ENCODE measurements at regions not wholly inside any gene's neighbourhood (a gene's known extent, or its start where the extent isn't known, plus 50 kb on each side); places are given as distances from the start of the nearest gene placed in this dataset.
"Not testable (repeated sequence)": the region's sequence is repeated elsewhere in the genome, so short reads cannot be mapped to it uniquely, and the experiment has no call there.

DNA sequence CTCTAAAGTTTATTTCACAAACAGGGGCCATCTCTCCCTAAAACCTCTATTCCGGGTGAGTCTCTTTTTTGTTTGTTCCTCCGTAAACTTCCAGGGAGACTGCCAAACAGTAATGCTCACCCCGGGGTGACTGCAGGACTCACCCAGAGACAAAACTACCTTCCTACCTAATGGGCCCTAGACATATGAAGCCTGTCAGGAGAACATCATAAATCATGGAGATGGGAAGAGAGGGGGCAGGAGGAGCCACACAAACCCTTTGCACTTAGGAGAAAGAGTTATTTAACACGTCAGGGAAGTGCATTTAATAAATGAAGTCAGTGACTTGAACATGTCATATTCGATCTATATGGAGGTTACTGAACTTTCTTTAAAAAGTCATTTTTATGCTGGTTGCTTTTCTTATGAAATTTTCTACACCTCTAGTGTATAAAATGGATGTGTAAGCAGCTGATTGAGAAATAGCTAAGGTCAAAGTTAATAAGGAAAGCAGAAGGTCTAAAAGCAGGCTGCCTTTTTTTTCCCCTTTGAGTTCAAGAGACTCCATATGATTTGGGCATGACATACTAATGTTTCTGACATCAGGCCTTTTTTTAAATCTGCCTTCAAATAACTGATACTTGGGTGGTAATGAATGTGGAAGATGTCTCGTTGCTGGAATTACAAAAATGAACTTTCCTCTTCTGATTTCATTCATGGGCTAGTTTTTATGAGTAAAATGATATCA is 286.9 kb upstream of the USP25 start:
- DNase-seq, result peak in 1 of 2 experiments; percentile 2

DNA sequence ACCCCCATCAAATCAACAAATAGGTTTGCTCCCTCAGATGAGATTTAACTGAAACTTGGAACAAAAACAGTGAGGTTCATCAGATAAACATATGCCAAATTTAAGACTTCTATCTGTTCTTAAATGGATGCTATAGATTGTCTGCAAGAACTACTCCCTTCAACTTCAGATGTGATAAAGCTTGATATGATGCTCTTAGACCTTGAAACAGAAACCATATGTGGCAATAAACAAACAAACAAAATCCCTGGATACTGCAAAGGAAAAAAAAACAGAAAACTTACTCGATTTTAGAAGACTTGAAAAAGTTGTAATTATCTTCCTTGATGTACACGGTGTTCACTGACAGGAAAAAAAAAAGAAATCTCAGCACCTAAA is 286.1 kb upstream of the USP25 start:
- DNase-seq, result no peak

DNA sequence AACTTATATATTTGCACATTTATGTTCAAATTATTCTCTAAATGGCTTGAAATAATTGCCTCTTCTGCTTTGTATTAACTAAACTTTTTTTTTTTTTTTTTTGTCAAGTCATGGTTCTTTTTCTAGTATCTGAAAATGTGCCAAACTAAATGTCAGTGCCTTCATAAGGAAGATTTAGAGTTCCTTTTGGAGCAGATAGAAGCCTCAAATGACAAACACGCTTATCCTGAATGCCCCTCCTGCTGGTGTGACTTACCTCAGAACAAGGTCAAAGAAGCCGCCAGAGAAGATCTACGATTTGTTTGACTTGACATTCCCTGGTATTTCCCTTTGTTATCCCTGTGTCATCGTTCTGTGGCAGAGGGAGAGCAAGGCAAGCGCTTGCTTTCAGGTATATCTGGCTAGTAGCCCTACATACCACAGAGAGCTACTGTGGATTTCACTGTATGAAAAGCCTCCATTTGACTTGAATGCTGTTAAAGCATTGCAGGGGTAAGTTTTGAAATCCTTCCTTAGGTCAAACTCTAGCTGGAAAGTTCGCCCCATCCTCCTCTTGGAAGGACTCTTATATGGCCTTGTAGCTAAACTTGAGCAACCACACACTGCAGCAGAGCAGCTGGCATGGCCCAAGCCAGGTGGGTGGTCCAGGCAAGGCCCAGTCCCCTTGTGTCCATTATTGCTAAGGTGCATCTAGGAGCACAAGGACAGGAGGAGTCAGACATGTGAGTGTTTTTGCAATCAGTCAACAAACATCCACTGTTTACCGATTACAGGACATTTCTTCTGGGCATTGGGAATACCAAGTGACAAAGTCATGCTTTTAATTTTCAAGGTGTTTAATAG is 285.4 kb upstream of the USP25 start:
- no peak for DNase-seq

DNA sequence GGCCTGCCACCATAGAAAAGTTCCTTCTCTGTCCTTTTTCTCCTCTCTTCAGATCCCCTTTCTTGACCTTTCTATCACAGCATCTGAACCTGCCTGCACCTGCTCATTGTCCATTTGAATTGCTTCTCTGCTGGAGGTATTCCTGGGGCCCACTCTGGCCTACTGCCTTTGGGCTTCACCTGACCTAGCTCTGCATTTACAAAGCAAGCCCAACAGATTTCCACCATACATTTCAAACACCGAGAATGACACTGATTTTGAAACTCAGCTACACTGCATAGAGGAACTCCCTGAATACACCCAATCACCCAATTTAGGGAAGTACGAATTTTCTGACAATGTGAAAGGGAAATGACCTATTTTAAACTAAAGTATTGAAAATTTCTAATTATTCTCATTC is 284.5 kb upstream of the USP25 start:
- DNase-seq, result peak; percentile 11 to 43

DNA sequence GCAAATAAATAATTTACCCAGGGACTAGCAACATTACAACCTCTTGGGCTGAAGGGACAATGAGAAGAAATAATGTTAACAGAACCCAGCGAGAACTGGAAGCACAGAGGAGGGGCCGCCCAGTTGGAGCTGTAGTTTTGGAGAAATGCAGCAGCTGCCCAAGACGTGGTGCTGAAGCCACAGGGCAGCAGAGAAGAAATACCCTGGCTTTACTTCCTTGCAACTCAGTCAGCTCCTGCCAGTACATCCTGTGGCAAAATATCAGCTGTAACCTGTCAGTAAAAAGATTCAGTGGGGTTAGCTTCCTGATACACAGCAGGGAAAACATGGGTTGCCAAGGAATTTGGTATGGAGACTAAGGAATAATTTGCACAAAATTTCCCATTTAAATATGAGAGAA is 283.6 kb upstream of the USP25 start:
- DNase-seq, result no peak

DNA sequence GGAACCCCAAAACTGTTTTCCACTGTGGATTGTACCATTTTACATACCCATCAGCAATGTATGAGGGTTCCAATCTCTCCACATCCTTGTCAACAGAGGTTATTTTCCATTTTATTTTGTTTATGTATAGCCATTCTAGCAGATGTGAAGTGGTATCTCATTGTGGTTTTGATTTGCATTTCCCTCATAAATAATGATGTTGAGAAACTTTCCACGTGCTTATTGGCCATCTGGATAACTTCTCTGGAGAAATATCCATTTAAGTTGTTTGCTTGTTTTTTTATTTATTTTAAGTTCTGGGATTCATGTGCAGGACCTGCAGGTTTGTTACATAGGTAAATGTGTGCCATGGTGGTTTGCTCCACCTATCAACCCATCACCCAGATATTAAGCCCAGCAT is 280.2 kb upstream of the USP25 start:
- no peak for DNase-seq

DNA sequence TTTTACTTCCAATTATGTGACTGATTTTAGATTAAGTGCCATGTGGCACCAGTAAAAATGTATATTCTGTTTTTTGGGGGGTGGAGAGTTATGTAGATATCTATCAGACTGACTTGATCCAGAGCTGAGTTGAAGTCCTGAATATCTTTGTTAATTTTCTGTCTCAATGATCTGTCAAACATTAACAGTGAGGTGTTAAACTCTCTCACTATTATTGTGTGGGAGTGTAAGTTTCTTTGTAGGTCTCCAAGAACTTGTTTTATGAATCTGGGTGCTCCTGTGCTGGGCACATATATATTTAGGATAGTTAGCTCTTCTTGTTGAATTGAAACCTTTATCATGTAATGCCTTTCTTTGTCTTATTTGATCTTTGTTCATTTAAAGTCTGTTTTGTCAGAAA is 276.5 kb upstream of the USP25 start:
- no peak for DNase-seq

DNA sequence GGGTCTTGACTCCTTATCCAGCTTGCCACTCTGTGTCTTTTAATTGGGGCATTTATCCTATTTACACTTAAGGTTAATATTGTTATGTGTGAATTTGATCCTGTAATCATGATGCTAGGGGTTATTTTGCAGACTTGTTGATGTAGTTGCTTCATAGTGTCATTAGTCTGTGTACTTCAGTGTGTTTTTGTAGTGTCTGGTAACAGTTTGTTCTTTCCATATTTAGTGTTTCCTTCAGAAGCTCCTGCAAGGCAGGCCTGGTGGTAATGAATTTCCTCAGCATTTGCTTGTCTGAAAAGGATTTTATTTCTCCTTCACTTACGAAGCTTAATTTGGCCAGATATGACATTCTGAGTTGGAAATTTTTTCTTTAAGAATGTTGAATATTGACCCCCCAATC is 276.0 kb upstream of the USP25 start:
- DNase-seq, result not testable (repeated sequence)

DNA sequence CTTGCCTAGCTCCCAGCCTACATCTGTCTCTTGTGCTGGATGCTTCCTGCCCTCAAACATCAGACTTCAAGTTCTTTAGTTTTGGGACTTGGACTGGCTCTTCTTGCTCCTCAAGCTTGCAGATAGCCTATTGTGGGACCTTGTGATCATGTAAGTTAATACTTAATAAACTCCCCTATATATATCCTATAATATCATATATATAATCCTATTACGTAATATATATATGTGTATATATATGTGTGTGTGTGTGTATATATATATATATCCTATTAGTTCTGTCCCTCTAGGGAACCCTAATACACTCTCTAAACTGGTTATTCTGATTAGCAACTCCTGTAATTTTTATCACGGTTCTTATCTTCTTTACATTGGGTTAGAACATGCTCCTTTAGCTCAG is 274.9 kb upstream of the USP25 start:
- DNase-seq, result not testable (repeated sequence)

DNA sequence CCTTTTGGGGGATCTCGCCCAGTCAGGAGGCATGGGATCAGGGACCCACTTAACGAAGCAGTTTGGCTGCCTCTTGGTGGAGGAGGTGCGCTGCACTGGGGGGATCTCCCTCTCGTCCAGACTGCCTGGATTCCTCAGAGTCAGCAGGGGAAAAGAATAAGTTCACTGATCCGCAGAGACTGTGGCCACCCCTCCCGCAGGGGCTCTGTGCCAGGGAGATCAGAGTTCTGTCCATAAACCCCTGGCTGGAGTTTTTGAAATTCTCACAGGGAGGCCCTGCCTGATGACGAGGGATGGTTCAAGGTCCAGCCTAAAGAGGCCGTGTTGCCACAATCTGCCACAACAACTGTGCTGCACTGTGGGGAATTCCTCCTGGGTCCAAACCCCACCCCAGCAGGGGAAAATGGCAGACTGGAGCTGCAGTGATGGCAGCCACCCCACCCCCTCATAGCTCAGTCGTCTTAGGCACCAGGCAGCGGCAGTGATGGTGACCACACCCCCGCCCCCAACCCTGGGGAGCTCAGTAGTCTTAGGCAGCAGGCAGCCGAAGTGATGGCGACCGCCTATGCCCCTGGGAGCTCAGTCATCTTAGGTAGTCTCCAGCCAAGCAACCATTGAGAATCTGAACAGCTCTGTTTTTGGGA is 273.8 kb upstream of the USP25 start:
- no peak for DNase-seq

DNA sequence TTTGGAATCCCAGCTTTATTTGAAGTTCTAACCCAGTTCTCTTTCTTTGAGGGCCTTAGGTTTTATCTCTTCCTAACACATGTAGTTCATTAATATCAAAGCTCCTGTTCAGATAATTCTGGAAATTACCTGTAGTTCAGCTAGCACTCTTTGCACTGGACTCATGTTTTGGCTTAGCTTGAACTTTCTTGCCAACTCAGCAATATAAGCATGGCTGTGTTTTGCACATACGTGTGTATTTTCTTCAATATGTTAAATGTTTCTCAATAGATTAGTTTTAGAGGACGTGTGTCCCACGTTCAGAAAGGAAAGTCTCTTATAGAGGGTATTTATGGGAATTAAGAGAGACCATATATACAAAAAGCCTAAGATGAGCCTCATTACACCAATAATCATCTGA is 271.8 kb upstream of the USP25 start:
- DNase-seq, result no peak

DNA sequence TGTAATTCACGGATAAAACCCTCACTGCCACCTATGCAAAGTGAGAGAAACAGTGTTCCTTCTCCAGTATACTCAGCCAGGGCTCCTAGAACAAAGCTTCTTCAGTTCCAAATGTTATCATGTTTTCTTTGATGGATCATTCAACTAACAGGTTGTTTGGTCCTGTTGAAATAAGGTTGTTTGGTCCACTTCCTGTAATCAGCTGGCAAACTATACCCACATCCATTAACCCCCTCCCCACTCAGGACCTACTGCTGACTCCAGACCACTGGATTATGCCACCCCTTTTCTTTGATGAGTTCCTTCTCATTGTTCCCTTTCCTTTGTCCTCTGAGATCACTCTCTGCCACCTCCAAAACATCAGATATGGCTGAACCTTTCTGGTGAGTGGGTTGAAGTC is 267.7 kb upstream of the USP25 start:
- DNase-seq, result no peak

DNA sequence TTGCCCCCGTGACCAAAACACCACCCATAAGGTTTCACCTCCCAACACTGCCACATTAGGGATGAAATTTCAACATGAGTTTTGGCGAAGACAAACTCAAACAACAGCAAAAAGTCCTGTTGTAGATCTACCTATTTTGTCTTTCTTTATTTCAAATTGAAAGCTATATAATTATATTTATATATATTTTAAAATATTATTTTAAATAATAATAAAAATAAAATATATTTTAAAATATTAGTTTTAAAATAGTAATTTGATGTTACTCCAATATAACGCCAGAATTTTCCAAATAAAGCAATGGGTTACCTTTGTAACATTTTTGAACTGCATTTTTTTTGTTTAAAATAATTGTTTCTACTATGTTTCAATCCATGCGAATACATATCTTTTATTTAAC is 263.5 kb upstream of the USP25 start:
- DNase-seq, result no peak

DNA sequence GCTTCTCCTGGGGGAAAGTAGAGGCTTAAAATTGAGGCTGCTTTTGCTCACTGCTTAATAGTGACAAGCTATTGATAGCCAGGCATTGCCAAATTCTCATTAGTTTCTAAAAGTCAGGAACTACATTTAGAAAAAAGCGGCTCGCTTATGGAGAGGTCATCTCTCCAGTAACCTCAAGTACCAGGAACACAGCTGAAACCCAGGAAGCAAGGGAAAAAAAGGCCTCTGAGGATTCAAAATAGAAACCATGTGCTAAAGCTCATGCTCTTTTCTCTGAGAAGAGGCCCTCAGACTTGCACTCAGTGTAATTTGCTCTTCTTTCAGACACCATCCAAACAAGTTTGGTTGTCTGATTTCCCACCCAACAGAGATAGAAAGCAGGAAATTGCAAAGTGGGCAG is 261.4 kb upstream of the USP25 start:
- no peak for DNase-seq

DNA sequence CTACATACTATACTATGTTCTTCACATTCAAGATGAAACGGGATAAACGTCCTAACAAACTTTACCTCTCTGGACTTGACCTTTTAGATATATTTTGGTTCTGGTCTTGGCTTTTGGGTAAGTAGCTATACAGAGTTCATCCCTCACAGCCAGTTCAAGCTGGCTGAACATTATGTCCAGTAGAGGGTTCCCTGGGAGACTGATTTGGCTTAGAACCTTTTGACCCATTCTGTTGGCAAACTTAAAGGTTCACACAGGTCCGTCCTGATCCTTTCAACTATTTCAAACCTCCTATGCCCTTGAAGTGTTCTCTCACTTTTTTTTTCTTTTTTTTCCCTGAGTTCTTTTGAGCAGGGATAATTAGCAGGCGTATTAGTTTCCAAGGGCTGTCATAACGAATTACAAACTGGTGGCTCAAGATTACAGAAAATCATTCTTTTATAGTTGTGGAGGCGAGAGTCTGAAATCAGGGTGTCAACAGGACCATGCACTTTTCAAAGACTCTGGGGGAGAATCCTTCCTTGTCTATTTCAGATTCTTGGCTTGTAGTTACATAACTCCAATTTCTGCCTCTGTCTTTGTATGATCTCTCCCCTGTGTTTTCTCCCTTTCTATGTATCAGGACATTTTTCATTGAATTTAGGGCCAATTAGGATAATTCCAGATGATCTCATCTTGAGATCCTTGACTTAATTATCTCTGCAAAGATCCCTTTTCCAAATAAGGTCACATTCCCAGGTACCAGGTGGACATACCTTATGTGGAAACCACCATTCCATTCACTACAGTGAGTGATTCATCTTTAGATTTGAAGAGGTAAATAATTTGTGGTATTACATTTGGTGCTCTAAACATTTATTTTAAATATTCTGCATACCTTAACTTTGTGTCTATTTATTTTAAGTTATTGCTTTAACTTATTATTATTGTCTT is 257.4 kb upstream of the USP25 start:
- no peak for DNase-seq

DNA sequence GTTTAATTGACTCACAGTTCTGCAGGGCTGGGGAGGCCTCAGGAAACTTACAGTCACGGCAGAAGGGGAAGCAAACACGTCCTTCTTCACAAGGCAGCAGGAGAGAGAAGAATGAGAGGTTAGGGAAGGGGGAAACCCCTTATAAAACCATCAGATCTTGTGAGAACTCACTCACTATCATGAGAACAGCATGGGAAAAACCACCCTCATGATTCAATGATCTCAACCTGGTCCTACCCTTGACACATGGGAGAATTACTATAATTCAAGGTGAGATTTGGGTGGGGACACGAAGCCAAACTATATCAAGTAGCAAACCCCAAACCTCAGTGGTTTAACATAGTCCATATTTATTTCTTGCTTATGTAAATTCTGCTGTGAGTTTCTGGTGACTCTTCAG is 252.0 kb upstream of the USP25 start:
- not testable (repeated sequence) for DNase-seq

DNA sequence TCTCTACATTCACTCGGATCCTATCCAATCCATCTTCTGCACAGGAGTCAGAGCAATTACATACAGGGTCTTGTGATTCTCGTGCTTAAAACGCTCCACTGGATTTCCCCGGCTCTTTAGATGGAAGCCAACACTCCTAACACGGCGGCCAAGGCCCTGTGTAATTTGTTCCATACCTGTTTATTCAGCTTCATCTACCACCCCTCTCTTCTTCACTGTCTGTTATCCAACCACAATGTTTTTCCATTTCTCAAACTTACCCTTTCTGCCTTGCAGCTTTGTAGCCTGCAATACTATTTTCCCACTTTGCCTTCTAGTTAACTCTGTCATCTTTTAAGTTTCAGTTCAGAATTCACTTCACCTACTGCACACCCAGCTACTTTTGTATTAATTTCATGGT is 249.6 kb upstream of the USP25 start:
- DNase-seq, result no peak

DNA sequence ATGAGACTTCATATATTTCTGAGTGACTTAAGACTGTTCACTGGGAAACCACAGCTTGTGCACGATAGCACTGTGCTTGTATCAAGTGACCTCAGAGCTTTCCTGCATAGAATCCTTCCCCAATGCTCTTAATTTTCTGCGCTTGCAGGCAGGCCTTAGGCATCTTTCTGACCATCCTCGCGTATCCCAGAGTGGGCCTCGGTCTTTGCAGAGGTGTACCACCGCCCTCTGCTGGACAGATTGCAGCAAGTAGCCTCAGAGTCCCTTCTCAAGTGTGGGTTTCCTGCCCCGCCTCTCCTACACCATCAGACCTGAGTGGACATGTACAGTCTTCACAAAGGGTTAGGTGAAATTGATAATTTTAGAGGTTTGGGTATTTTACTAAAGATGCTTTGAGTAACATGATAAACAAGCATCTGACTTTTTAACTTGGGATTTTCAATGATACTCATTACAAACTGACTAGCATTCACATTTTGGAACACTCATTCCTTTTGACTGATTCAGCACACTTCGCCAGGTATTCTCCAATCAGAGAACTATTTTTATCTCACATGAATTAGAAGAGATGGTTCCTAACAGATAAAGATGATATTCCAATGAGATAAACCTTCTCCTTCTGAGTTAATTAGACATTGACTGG is 246.5 kb upstream of the USP25 start:
- peak; percentile 61 to 73 for DNase-seq

DNA sequence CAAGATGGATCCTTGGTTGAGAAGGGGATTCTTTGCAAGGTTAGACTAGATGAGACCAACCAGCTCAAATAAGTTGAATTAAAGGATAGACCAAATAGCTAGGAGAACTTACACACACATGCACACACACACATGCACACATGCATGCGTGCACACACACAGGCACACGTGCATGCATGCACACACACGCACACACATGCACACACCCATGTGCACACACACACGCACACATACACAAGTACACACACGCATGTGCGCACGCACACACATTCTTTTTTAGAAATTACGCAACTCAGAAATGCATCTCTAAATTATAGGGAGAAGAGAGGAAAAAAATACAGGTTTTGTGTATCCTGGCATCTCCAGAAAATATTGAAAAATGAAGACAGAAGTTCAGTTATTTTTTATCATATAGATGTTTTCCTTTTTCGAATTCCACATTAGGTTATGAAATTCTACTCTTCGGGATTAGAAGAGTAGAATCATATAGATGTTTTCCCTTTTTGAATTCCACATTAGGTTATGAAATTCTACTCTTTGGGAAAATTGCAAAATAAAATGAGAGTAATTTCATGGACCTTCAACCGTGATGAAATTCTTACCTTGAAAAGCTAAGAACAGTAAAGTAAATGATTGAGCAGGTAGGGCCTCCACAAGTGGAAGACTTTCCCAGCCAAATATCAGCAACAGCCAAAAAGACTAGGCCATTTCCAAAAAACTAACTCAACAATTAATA is 243.2 kb upstream of the USP25 start:
- no peak for DNase-seq

DNA sequence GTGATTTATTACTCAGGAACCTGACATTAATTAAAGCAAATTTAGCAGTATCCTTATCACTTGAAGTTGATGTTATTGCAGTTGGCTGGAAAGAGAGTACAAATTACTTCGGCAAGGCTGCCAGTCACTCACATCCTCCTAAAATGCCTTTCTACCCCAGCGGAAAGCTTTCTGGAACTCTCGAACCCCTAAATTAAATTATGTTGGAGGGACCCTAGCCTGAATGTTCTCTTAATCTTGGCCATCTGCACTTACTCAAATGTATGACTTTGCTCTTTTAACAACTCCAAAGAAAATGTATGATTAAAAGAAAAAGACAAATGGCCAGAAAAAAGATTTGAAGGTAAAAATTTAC is 242.6 kb upstream of the USP25 start:
- DNase-seq, result no peak

DNA sequence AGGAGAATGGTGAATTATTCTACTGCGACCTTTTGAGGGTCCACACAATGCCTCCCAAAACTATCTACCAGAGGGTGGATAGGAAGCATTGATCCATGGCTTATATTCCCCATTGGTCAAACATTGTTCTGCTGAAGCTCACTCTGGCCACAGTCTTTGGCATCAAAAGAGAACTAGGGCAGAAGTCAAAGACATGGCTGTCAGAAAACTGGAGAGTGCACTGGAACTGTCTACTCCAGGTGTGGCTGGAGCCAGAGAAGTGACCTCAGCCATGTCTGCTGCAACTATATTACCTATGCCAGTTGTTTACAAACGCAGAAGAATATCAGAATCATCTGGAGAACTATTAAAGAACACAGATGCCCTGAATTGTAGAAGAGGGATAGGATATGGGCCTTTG is 238.7 kb upstream of the USP25 start:
- DNase-seq, result no peak

DNA sequence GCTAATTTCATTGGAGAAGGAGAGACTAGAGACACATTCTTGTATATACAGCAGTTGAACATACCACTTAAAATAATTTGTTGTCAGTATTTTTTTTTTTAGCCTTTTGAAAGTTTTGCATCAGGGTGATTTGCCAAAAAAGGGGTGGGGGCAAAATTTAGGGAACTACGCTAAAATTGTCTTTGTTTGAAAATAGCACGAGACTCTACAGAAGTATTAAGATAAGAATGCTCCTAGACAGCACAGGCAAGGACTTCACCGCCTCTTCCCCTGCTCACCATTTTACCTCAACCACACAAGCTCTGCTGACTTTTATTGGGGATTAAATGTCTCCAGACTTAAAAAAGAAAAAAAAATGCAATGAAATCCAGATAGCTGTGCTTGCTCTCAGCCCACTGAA is 236.1 kb upstream of the USP25 start:
- no peak for DNase-seq

All from AML-193 (cell line).